ENCODE measurements at regions not wholly inside any gene's neighbourhood (a gene's known extent, or its start where the extent isn't known, plus 50 kb on each side); places are given as distances from the start of the nearest gene placed in this dataset.

- Histone ChIP-seq H3K4me3 (ENCODE audit: extremely low read depth in 1 of 4, insufficient read depth in 2 of 4, low read depth in 3 of 4, low read length in 4 of 4) (no peak overlapping the region), H3K27ac (ENCODE audit: low read depth, low read length) (no peak overlapping the region), H3K23ac (ENCODE audit: insufficient read length) (no peak overlapping the region), H2AK5ac (ENCODE audit: low read depth, low read length) (no peak overlapping the region), H2BK5ac (ENCODE audit: low read depth, low read length) (no peak overlapping the region), H3K36me3 (ENCODE audit: control insufficient read depth in 2 of 4, insufficient read depth in 4 of 4, low read length in 3 of 4) (no peaks in the 10 kb centered on the region; a peak in 1 of 8 replicates), H2AFZ (ENCODE audit: low read length) (no peak overlapping the region), H4K91ac (replicated peaks; ENCODE audit: insufficient read length, low read length) (no peak overlapping the region), H4K8ac (ENCODE audit: extremely low read depth, insufficient read depth, low read length) (no peak overlapping the region), H3K14ac (ENCODE audit: insufficient read length) (no peak overlapping the region), H3K4me1 (replicated peaks in 1 of 4; ENCODE audit: control insufficient read depth in 3 of 4, insufficient read depth in 4 of 4, low read length in 3 of 4) (peaks cover 0 to 3% (median 0%) of the 10 kb centered on the region in 4 experiments; a peak in 1 of 7 replicates), H4K20me1 (replicated peaks in 1 of 2; ENCODE audit: control insufficient read depth in 1 of 2, insufficient read depth in 2 of 2, low read length in 2 of 2) (no peaks in the 10 kb centered on the region), H2BK120ac (replicated peaks; ENCODE audit: low read depth, low read length) (no peak overlapping the region), H3K9ac (replicated peaks in 1 of 4; ENCODE audit: extremely low read depth in 1 of 4, low read depth in 3 of 4, low read length in 3 of 4) (no peak overlapping the region), H3K23me2 (ENCODE audit: low read depth, low read length) (no peaks in the 10 kb centered on the region; the same call in 1 of the 2 replicates), H3K4me2 (ENCODE audit: insufficient read depth in 1 of 2, low read depth in 2 of 2, low read length in 2 of 2) (no peak overlapping the region), H4K5ac (ENCODE audit: insufficient read length, low read depth, low read length) (no peak overlapping the region), H3K18ac (ENCODE audit: extremely low read depth, low read length) (no peak overlapping the region), H3K79me2 (ENCODE audit: control insufficient read depth in 1 of 2, insufficient read depth in 2 of 2, low read length in 2 of 2) (no peaks in the 10 kb centered on the region), H3K27me3 (replicated peaks in 1 of 4; ENCODE audit: control insufficient read depth in 3 of 4, extremely low read depth in 1 of 4, insufficient read depth in 3 of 4, low read length in 3 of 4) (peaks cover 0 to 1% (median 0%) of the 10 kb centered on the region in 4 experiments; a peak in 1 of 7 replicates), H2BK12ac (ENCODE audit: low read depth, low read length) (no peak overlapping the region), H3K4ac (replicated peaks; ENCODE audit: insufficient read length, low read depth, low read length) (no peak overlapping the region), H2BK15ac (ENCODE audit: low read length) (no peak overlapping the region), H3K56ac (replicated peaks; ENCODE audit: insufficient read length, low read depth, low read length) (no peak overlapping the region), H3K79me1 (ENCODE audit: low read depth, low read length) (no peaks in the 10 kb centered on the region), H3K9me3 (ENCODE audit: insufficient read depth in 2 of 2, low read depth in 1 of 2, low read length in 1 of 2) (peaks cover 3 to 5% of the 10 kb centered on the region in 2 experiments; a peak in 1 of 4 replicates), H2BK20ac (ENCODE audit: low read length) (no peak overlapping the region)
- DNase-seq (ENCODE audit: low read depth in 1 of 2, low spot score in 2 of 2): no peak
- no peak for FAIRE-seq
- ChIA-PET CTCF (ENCODE audit: partially characterized antibody) (no interaction called here), POLR2A (ENCODE audit: partially characterized antibody) (no interaction called here)
- TF ChIP-seq TAF1 (IDR thresholded peaks at IDR 0.05; ENCODE audit: low read depth, low read length): no peak
- TF ChIP-seq, protein P1, sequence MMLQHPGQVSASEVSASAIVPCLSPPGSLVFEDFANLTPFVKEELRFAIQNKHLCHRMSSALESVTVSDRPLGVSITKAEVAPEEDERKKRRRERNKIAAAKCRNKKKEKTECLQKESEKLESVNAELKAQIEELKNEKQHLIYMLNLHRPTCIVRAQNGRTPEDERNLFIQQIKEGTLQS (IDR thresholded peaks at IDR 0.05; ENCODE audit: insufficient read depth, low read depth, low read length): no peak
- no peak for TF ChIP-seq CEBPB (IDR thresholded peaks at IDR 0.05; ENCODE audit: low read depth, low read length)
- no peak for TF ChIP-seq SRF (IDR thresholded peaks at IDR 0.05; ENCODE audit: low read depth, low read length)
- TF ChIP-seq KDM4A (IDR thresholded peaks at IDR 0.05; ENCODE audit: low read depth, low read length, severe bottlenecking): no peak
- TF ChIP-seq JUN (IDR thresholded peaks at IDR 0.05; ENCODE audit: low read depth, low read length): no peak
- no peak for TF ChIP-seq FOSL1 (IDR thresholded peaks at IDR 0.05; ENCODE audit: insufficient read depth, low read depth, low read length)
- TF ChIP-seq CBX8 (IDR thresholded peaks at IDR 0.05; ENCODE audit: borderline replicate concordance, low read depth, low read length): no peak
- TF ChIP-seq EP300 (IDR thresholded peaks at IDR 0.05; ENCODE audit: borderline replicate concordance in 1 of 2, low read depth in 2 of 2, low read length in 2 of 2): no peak
- TF ChIP-seq SP1 (IDR thresholded peaks at IDR 0.05; ENCODE audit: low read depth, low read length): no peak
- TF ChIP-seq TAF7 (optimal IDR thresholded peaks at IDR 0.05; ENCODE audit: borderline replicate concordance, low read depth, low read length): no peak
- TF ChIP-seq, protein P2, sequence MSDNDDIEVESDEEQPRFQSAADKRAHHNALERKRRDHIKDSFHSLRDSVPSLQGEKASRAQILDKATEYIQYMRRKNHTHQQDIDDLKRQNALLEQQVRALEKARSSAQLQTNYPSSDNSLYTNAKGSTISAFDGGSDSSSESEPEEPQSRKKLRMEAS (IDR thresholded peaks at IDR 0.05): no peak
- TF ChIP-seq PHF8 (conservative IDR thresholded peaks at IDR 0.05; ENCODE audit: low read depth, low read length): no peak
- TF ChIP-seq SP4 (IDR thresholded peaks at IDR 0.05; ENCODE audit: low read length): no peak
- no peak for TF ChIP-seq KDM1A (IDR thresholded peaks at IDR 0.05; ENCODE audit: borderline replicate concordance, low read length)
Measured at GRCh38 chr5:99721506-99721905, 792.7 kb upstream of the CHD1 start.

Data from H1 (cell line).